ENCODE measurements at regions not wholly inside any gene's neighbourhood (a gene's known extent, or its start where the extent isn't known, plus 50 kb on each side); places are given as distances from the start of the nearest gene placed in this dataset.
"Not testable (repeated sequence)": the region's sequence is repeated elsewhere in the genome, so short reads cannot be mapped to it uniquely, and the experiment has no call there.

DNA sequence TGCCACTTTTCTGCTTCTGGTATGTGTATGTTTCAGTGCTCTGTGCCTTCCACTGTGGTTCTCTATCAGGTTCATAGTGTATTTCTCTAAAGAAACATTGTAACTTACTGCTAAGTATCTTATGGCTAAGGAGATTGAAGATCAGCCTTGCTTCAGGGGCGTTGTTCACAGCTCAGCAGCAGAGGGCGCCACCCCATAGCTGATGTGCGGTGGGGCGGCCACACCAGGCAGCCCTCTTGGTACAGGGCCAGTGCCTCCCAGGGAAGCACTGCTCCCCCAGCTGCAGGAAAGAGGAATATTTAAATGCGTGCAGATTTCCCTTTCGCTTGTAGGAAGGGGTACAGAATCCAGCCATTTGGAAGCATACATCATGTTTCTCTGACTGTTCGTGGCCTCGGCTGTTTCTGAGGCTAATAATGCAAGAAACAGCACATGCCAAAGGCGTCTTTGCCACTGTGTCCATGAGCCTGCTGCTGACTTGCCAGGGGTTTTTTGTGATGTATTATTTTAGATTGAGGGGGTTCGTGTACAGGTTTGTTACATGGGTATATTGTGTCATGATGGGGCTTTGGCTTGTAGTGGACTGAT is 96.7 kb downstream of the TBC1D26 start:
- TF ChIP-seq, protein P1, sequence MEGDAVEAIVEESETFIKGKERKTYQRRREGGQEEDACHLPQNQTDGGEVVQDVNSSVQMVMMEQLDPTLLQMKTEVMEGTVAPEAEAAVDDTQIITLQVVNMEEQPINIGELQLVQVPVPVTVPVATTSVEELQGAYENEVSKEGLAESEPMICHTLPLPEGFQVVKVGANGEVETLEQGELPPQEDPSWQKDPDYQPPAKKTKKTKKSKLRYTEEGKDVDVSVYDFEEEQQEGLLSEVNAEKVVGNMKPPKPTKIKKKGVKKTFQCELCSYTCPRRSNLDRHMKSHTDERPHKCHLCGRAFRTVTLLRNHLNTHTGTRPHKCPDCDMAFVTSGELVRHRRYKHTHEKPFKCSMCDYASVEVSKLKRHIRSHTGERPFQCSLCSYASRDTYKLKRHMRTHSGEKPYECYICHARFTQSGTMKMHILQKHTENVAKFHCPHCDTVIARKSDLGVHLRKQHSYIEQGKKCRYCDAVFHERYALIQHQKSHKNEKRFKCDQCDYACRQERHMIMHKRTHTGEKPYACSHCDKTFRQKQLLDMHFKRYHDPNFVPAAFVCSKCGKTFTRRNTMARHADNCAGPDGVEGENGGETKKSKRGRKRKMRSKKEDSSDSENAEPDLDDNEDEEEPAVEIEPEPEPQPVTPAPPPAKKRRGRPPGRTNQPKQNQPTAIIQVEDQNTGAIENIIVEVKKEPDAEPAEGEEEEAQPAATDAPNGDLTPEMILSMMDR (conservative IDR thresholded peaks at IDR 0.05; ENCODE audit: low read depth, low read length) = peak; percentile 77
- not testable (repeated sequence) for TF ChIP-seq EZH2 (IDR thresholded peaks at IDR 0.05; ENCODE audit: borderline replicate concordance, low read depth, low read length, poor library complexity, severe bottlenecking)
